NCI-H748 (cell line): ENCODE measurements at regions not wholly inside any gene's neighbourhood (a gene's known extent, or its start where the extent isn't known, plus 50 kb on each side); places are given as distances from the start of the nearest gene placed in this dataset.
"Not testable (repeated sequence)": the region's sequence is repeated elsewhere in the genome, so short reads cannot be mapped to it uniquely, and the experiment has no call there.

Experiments
- DNase-seq: peaks from one replicate; lab custom pipeline; 2025; ENCODE audit not compliant: unreplicated experiment; lab: John Stamatoyannopoulos, UW

GRCh38 chr4:125573368-125573767 lies 258.6 kb downstream of the FAT4 start:
- no peak for DNase-seq

DNA sequence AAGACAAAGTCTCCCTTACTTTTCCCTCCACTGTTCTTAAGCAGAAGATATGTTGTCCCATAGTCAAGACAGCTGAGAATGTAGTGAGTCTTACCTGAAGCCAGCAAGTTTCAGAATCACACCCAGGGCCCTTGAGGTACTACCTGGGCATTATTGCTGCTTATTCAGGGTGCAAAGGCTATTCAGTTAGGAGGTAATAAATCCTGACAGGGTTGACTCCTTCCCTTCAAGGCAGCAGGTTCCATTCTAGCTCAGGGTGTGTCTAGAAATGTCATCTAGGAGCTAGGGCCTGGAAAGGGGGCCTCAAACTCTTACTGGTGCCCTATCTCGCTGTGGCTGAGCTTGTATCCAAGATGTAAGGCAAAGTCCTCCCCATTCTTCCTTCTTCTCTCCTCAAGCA lies 259.0 kb downstream of the FAT4 start:
- DNase-seq, result no peak

GRCh38 chr4:125582302-125582701 lies 267.5 kb downstream of the FAT4 start:
- DNase-seq, result no peak

- DNase-seq, result no peak
Measured at GRCh38 chr4:125590158-125590557, 275.4 kb downstream of the FAT4 start.

- DNase-seq, result no peak
Measured at GRCh38 chr4:125591290-125591689, 276.5 kb downstream of the FAT4 start.

- DNase-seq, result no peak
Measured at GRCh38 chr4:125594056-125594602, 279.4 kb downstream of the FAT4 start.

DNA sequence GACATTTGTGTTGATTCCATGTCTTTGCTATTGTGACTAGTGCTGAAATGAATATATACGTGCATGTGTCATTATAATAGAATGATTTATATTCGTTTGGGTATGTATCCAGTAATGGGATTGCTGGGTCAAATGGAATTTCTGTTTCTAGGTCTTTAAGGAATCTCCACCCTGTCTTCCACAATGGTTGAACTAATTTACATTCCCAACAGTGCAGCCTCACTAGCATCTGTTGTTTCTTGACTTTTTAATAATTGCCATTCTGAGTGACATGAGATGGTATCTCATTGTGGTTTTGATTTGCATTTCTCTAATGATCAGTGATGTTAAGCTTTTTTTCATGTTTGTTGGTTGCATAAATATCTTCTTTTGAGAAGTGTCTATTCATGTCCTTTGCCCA lies 291.2 kb downstream of the FAT4 start:
- not testable (repeated sequence) for DNase-seq

DNA sequence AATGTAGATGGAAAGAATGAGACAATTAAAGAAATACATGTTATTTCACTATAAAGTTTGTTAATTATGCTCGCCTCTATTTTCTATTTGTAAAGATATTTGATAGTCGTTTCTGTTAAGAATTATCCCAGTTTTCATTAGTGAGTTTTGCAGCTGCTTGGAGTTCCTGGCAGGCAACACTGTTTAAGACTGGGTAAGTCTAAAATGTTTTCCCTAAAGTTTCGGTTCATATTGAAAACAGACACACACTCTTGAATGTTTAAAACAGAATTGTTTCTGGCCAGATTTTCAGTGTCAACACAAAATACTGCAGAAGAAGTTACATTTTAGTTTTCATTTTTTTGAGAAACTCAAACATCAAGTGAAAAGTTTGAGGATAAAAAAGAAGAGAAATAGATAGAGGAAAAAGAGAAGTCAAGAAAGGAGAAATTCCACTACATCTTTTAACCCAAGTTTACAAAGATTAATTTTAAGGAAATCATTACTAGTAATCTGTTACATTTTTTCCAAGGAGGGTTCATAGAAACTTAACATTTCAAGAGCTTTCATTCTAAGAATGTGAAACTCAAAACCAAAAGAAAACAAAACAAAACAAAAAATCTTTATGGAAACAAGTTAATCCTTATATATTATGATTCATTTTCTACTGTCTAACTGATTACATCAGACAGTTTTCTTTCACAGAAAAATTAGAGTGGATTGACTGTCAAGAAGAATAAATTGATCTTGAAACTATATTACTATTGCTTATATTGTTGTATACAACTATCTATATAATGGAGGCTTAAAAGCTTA lies 305.5 kb downstream of the FAT4 start:
- DNase-seq, result no peak

- DNase-seq, result no peak
Measured at GRCh38 chr4:125624951-125625350, 310.2 kb downstream of the FAT4 start.

DNA sequence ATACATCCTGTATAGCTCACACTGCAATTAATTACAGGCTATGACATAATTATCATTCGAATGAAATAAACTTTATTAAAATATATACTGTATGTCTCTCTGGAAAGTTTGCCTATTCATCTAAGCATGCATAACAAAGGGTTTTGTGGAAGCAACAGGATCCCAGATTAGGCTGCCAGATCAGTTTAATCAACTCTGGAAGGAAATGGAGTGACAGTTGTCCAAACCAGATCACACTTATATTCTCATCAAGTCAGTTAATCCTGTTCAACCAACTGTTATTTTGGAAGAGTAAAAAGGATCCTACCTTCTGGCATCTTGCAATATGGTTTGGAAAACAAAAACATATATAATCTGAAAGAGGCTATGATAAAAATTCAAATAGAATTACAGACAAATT lies 312.2 kb downstream of the FAT4 start:
- DNase-seq, result no peak

DNA sequence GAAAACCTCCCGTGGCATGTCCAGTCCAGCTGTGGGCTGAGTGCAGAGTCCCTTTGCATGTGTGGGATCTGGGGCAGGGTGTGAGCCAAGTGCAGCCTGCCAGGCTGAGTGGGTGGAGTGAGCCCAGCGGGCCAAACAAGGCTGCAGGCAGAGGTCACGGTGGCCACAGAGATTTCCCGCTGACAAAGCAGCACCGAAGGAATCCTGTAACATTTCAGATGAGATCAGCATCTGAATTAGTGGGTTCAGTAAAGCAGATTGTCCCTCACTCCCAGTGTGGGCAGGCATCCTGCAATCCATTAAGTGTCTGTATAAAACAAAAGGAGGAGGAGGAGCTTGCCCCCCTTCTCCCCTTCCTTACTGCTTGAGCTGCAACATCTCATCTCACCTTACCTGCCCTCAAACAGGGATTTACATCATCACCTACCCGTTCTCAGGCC lies 324.4 kb downstream of the FAT4 start:
- no peak for DNase-seq

GRCh38 chr4:125641611-125642010 lies 326.9 kb downstream of the FAT4 start:
- no peak for DNase-seq

GRCh38 chr4:125642645-125643044 lies 327.9 kb downstream of the FAT4 start:
- DNase-seq, result no peak

GRCh38 chr4:125649452-125649851 lies 334.7 kb downstream of the FAT4 start:
- no peak for DNase-seq

- no peak for DNase-seq
Measured at GRCh38 chr4:125650557-125650956, 335.8 kb downstream of the FAT4 start.

DNA sequence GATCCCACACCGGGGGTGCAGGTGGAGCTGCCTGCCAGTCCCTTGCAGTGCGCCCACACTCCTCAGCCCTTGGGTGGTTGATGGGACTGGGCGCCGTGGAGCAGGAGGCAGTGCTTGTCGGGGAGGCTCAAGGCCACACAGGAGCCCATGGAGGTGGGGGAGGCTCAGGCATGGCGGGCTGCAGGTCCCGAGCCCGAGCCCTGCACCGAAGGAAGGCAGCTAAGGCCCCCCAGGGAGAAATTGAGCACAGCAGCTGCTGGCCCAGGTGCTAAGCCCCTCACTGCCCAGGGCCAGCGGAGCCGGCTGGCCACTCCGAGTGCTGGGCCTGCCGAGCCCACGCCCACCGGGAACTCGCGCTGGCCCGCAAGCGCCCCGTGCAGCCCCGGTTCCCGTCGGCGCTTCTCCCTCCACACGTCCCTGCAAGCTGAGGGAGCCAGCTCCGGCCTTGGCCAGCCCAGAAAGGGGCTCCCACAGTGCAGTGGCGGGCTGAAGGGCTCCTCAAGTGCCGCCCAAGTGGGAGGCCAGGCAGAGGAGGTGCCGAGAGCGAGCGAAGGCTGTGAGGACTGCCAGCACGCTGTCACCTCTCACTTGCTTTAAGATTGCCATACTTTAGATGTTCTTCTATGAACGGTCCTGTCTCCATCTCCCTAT lies 337.1 kb downstream of the FAT4 start:
- not testable (repeated sequence) for DNase-seq

GRCh38 chr4:125658773-125659172 lies 344.0 kb downstream of the FAT4 start:
- no peak for DNase-seq

- DNase-seq, result no peak
Measured at GRCh38 chr4:125663896-125664767, 349.4 kb downstream of the FAT4 start.

- no peak for DNase-seq
Measured at GRCh38 chr4:125666635-125667034, 351.9 kb downstream of the FAT4 start.

DNA sequence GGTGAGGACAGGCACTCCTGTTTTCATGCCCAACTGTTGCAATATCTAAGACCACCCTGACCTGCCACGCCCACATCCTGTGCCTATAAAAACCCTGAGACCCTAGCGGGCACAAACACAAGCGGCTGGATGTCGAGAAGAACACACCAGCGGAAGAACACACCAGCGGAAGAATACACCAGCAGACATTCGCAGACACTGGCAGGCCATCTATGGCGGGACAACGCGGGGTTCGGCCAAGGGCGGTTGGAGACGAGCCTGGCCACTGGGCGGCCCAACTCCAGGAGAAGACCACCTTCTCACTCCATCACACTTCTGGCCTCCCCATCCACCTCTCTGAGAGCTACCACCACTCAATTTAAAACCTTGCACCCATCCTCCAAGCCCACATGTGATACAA lies 361.4 kb downstream of the FAT4 start:
- DNase-seq, result no peak

DNA sequence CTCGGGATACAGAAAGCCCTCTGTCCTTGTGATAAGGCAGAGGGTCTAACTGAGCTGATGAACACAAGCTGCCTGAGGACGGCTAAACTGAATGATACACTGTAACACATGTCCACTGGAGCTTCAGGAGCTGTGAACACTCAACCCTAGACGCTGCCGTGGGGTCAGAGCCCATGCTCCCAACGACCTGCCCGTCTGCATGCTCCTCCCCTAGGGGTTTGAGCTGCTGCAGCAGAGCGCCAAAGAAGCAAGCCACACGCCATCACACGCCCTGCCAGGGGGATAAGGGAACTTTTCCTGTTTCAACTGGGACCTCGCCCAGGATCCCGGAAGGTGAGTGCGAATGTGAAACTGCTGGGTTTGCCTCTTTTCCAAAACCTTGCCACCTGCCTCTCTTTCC lies 361.8 kb downstream of the FAT4 start:
- no peak for DNase-seq
